HL-60 (cell line): ENCODE measurements at regions not wholly inside any gene's neighbourhood (a gene's known extent, or its start where the extent isn't known, plus 50 kb on each side); places are given as distances from the start of the nearest gene placed in this dataset.

Experiments
- DNase-seq, 2 experiments: peaks; one replicate each; pipeline ENCODE4 v3.0.0-alpha.2; 2010 to 2020; ENCODE audit warnings: low read depth in 1 of 2, low spot score in 1 of 2
- H3K27ac ChIP-seq: fragments of 250-450 bp; sonication (Bioruptor Pico); replicated peaks from 2 replicates; pipeline ENCODE4 v1.5.1; 2020; ENCODE audit warnings: mild to moderate bottlenecking, moderate library complexity
- H3K27me3 ChIP-seq: fragments of 250-450 bp; sonication (Bioruptor Pico); 2 replicates; pipeline ENCODE4 v1.5.1; 2021; ENCODE audit warnings: mild to moderate bottlenecking, moderate library complexity; ENCODE audit not compliant: insufficient read depth, poor library complexity, severe bottlenecking
- H3K4me3 ChIP-seq: replicated peaks from 2 replicates; pipeline ENCODE4 v1.5.1; 2011; ENCODE audit warnings: mild to moderate bottlenecking, control low read depth, low read length; ENCODE audit not compliant: insufficient read depth
- GABPA ChIP-seq: IDR thresholded peaks from 2 replicates; pipeline ENCODE4 v1.6.1; 2012; ENCODE audit warnings: low read depth
- POLR2AphosphoS5 ChIP-seq: IDR thresholded peaks from 2 replicates; pipeline ENCODE4 v1.6.1; 2012; ENCODE audit warnings: low read depth
- SPI1 ChIP-seq: IDR thresholded peaks from 2 replicates; pipeline ENCODE4 v1.6.1; 2012; ENCODE audit warnings: low read depth, mild to moderate bottlenecking, borderline replicate concordance
- TF ChIP-seq, protein P1 (sequence below): IDR thresholded peaks from one replicate; pipeline ENCODE4 v1.5.1; 2011; ENCODE audit warnings: low read length, control low read depth, inconsistent platforms; ENCODE audit not compliant: insufficient read depth
- TF ChIP-seq, protein P2 (sequence below): IDR thresholded peaks from 2 replicates; pipeline ENCODE4 v1.6.1; 2012; ENCODE audit warnings: low read depth; ENCODE audit not compliant: insufficient replicate concordance

DNA sequence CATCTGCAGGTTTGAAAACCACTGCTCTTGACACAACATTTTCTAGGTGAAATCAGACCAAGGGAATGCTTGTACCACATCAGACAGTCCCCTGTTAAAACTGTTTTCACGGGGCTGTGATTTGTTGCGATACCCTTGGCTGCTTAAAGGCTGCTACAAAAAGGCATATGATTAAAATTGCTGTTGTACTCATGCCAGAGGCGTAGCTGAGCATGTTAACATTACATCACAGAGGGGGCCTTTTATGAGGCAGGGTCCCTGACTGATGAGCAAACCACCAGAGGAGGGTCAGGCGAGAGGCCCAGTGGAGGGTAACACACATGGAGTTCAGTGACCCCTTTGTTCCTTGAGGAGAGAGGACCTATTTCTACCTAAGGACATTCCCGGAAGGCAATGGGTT lies 70.4 kb upstream of the CDYL start:
- Histone ChIP-seq H3K27me3 (no peaks in the 10 kb centered on the region), H3K4me3 (no peak overlapping the region), H3K27ac (no peak overlapping the region)
- no peak for TF ChIP-seq GABPA
- no peak for TF ChIP-seq POLR2AphosphoS5
- TF ChIP-seq SPI1, result no peak
- TF ChIP-seq, protein P1, sequence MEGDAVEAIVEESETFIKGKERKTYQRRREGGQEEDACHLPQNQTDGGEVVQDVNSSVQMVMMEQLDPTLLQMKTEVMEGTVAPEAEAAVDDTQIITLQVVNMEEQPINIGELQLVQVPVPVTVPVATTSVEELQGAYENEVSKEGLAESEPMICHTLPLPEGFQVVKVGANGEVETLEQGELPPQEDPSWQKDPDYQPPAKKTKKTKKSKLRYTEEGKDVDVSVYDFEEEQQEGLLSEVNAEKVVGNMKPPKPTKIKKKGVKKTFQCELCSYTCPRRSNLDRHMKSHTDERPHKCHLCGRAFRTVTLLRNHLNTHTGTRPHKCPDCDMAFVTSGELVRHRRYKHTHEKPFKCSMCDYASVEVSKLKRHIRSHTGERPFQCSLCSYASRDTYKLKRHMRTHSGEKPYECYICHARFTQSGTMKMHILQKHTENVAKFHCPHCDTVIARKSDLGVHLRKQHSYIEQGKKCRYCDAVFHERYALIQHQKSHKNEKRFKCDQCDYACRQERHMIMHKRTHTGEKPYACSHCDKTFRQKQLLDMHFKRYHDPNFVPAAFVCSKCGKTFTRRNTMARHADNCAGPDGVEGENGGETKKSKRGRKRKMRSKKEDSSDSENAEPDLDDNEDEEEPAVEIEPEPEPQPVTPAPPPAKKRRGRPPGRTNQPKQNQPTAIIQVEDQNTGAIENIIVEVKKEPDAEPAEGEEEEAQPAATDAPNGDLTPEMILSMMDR, result no peak
- TF ChIP-seq, protein P2, sequence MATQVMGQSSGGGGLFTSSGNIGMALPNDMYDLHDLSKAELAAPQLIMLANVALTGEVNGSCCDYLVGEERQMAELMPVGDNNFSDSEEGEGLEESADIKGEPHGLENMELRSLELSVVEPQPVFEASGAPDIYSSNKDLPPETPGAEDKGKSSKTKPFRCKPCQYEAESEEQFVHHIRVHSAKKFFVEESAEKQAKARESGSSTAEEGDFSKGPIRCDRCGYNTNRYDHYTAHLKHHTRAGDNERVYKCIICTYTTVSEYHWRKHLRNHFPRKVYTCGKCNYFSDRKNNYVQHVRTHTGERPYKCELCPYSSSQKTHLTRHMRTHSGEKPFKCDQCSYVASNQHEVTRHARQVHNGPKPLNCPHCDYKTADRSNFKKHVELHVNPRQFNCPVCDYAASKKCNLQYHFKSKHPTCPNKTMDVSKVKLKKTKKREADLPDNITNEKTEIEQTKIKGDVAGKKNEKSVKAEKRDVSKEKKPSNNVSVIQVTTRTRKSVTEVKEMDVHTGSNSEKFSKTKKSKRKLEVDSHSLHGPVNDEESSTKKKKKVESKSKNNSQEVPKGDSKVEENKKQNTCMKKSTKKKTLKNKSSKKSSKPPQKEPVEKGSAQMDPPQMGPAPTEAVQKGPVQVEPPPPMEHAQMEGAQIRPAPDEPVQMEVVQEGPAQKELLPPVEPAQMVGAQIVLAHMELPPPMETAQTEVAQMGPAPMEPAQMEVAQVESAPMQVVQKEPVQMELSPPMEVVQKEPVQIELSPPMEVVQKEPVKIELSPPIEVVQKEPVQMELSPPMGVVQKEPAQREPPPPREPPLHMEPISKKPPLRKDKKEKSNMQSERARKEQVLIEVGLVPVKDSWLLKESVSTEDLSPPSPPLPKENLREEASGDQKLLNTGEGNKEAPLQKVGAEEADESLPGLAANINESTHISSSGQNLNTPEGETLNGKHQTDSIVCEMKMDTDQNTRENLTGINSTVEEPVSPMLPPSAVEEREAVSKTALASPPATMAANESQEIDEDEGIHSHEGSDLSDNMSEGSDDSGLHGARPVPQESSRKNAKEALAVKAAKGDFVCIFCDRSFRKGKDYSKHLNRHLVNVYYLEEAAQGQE, result no peak
- DNase-seq, result no peak

DNA sequence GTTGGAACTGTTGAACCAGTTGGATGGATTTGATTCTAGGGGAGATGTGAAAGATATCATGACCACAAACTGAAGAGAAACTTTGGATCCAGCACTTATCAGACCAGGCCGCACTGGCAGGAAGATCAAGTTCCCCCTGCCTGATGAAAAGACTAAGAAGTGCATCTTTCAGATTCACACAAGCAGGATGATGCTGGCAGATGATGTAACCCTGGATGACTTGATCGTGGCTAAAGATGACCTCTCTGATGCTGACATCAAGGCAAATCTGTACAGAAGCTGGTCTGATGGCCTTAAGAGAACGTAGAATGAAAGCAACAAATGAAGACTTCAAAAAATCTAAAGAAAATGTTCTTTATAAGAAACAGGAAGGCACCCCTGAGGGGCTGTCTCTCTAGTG lies 72.8 kb upstream of the CDYL start:
- TF ChIP-seq GABPA (no peak), SPI1 (no peak), POLR2AphosphoS5 (no peak)
- TF ChIP-seq, protein P2, result no peak
- TF ChIP-seq, protein P1, result no peak
- DNase-seq, result no peak
- Histone ChIP-seq H3K27me3 (no peaks in the 10 kb centered on the region), H3K27ac (no peak overlapping the region), H3K4me3 (no peak overlapping the region)

DNA sequence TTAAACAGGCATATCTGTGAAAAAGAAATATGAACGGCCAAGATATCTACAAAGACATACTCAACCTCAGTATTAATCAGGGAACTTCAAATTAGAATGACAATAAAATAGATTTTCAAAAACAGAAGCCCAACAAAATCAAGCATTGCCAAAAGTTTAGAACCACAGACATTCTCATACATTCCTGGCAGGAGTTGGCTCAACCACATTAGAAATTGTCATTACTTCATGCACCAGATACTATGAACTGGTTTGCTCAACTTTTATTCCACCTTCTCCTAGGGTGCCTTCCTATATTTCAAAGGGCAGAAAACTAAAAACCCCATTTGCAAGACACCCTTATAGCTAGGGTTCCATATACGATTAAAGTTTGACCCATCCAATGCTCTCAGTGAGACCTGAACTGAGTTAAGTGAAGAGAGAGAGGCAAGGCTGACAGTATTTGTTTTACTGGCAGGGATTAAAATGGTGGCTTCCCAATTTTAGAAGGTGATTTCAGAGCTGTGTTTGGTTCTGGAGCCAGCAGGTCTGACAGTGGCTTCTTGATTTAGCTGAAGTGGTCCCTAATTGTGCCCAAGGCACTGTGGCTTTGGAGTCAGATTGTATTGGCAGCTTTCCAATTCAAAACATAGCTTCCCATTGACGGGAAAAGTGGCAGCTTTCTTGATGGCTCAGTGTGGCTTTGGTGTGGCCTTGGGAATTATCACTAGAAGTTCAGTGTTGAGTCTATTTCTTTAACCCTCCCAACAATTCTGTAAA lies 77.1 kb upstream of the CDYL start:
- H3K27me3 ChIP-seq, result no peaks in the 10 kb centered on the region
- H3K27ac ChIP-seq, result no peak overlapping the region
- TF ChIP-seq POLR2AphosphoS5 (no peak), GABPA (no peak), SPI1 (no peak)
- TF ChIP-seq, protein P2, result no peak
- TF ChIP-seq, protein P1, result no peak
- no peak for DNase-seq
- no peak overlapping the region for H3K4me3 ChIP-seq
